ENCODE measurements at regions not wholly inside any gene's neighbourhood (a gene's known extent, or its start where the extent isn't known, plus 50 kb on each side); places are given as distances from the start of the nearest gene placed in this dataset.

- Mint-ChIP-seq H3K4me1 (no peaks in the 10 kb centered on the region), H3K4me3 (no peak overlapping the region), H3K27me3 (ENCODE audit: low read depth) (peaks cover 75% of the 10 kb centered on the region), H3K27ac (ENCODE audit: unreplicated experiment) (no peak overlapping the region), H3K9me3 (no peaks in the 10 kb centered on the region), H3K36me3 (ENCODE audit: low read depth) (no peaks in the 10 kb centered on the region)
- no peak for DNase-seq (ENCODE audit: low read depth, low spot score)
- no peak for TF ChIP-seq CTCF (conservative IDR thresholded peaks at IDR 0.05)
These were observed 51.9 kb upstream of the KCNA5 start for GRCh38 chr12:4991801-4992200.

GRCh38 chr12:4992871-4993270 lies 50.8 kb upstream of the KCNA5 start:
- Mint-ChIP-seq H3K27ac (ENCODE audit: unreplicated experiment) (no peak overlapping the region), H3K9me3 (no peaks in the 10 kb centered on the region), H3K27me3 (ENCODE audit: low read depth) (peaks cover 76% of the 10 kb centered on the region), H3K36me3 (ENCODE audit: low read depth) (no peaks in the 10 kb centered on the region), H3K4me1 (no peaks in the 10 kb centered on the region), H3K4me3 (no peak overlapping the region)
- no peak for DNase-seq (ENCODE audit: low read depth, low spot score)
- no peak for TF ChIP-seq CTCF (conservative IDR thresholded peaks at IDR 0.05)

All from neural crest cell (in vitro differentiated cells).